ENCODE measurements at regions not wholly inside any gene's neighbourhood (a gene's known extent, or its start where the extent isn't known, plus 50 kb on each side); places are given as distances from the start of the nearest gene placed in this dataset.

GRCh38 chr4:63583007-63583406 is 826.2 kb downstream of the TECRL start:
- Histone ChIP-seq H3F3A (replicated peaks; ENCODE audit: low read depth) (no peaks in the 10 kb centered on the region), H3K36me3 (ENCODE audit: insufficient read depth) (no peaks in the 10 kb centered on the region), H3K27me3 (ENCODE audit: insufficient read depth) (no peaks in the 10 kb centered on the region), H3K27ac (ENCODE audit: low read depth) (no peak overlapping the region), H4K20me1 (replicated peaks; ENCODE audit: insufficient read depth) (no peaks in the 10 kb centered on the region), H3K4me3 (no peak overlapping the region), H3K79me2 (replicated peaks; ENCODE audit: insufficient read depth) (no peaks in the 10 kb centered on the region), H3K4me2 (no peak overlapping the region), H2AFZ (no peak overlapping the region), H3K9me2 (ENCODE audit: insufficient read depth) (no peaks in the 10 kb centered on the region), H3K4me1 (ENCODE audit: insufficient read depth) (peaks cover under 1% of the 10 kb centered on the region; the same call in 1 of the 2 replicates)
- peaks cover 6% of the 10 kb centered on the region for H3K36me3 Mint-ChIP-seq (ENCODE audit: low read depth)
- H3K4me3 Mint-ChIP-seq, result no peak overlapping the region
- DNase-seq (ENCODE audit: low spot score), result no peak
- H3K4me1 Mint-ChIP-seq, result peaks cover 1% of the 10 kb centered on the region; the same call in 2 of the 3 replicates
- TF ChIP-seq, protein P1, sequence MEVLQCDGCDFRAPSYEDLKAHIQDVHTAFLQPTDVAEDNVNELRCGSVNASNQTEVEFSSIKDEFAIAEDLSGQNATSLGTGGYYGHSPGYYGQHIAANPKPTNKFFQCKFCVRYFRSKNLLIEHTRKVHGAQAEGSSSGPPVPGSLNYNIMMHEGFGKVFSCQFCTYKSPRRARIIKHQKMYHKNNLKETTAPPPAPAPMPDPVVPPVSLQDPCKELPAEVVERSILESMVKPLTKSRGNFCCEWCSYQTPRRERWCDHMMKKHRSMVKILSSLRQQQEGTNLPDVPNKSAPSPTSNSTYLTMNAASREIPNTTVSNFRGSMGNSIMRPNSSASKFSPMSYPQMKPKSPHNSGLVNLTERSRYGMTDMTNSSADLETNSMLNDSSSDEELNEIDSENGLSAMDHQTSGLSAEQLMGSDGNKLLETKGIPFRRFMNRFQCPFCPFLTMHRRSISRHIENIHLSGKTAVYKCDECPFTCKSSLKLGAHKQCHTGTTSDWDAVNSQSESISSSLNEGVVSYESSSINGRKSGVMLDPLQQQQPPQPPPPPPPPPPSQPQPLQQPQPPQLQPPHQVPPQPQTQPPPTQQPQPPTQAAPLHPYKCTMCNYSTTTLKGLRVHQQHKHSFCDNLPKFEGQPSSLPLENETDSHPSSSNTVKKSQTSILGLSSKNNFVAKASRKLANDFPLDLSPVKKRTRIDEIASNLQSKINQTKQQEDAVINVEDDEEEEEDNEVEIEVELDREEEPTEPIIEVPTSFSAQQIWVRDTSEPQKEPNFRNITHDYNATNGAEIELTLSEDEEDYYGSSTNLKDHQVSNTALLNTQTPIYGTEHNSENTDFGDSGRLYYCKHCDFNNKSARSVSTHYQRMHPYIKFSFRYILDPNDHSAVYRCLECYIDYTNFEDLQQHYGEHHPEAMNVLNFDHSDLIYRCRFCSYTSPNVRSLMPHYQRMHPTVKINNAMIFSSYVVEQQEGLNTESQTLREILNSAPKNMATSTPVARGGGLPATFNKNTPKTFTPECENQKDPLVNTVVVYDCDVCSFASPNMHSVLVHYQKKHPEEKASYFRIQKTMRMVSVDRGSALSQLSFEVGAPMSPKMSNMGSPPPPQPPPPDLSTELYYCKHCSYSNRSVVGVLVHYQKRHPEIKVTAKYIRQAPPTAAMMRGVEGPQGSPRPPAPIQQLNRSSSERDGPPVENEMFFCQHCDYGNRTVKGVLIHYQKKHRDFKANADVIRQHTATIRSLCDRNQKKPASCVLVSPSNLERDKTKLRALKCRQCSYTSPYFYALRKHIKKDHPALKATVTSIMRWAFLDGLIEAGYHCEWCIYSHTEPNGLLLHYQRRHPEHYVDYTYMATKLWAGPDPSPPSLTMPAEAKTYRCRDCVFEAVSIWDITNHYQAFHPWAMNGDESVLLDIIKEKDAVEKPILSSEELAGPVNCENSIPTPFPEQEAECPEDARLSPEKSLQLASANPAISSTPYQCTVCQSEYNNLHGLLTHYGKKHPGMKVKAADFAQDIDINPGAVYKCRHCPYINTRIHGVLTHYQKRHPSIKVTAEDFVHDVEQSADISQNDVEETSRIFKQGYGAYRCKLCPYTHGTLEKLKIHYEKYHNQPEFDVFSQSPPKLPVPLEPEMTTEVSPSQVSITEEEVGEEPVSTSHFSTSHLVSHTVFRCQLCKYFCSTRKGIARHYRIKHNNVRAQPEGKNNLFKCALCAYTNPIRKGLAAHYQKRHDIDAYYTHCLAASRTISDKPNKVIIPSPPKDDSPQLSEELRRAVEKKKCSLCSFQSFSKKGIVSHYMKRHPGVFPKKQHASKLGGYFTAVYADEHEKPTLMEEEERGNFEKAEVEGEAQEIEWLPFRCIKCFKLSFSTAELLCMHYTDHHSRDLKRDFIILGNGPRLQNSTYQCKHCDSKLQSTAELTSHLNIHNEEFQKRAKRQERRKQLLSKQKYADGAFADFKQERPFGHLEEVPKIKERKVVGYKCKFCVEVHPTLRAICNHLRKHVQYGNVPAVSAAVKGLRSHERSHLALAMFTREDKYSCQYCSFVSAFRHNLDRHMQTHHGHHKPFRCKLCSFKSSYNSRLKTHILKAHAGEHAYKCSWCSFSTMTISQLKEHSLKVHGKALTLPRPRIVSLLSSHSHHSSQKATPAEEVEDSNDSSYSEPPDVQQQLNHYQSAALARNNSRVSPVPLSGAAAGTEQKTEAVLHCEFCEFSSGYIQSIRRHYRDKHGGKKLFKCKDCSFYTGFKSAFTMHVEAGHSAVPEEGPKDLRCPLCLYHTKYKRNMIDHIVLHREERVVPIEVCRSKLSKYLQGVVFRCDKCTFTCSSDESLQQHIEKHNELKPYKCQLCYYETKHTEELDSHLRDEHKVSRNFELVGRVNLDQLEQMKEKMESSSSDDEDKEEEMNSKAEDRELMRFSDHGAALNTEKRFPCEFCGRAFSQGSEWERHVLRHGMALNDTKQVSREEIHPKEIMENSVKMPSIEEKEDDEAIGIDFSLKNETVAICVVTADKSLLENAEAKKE (CRISPR knock-in tag; IDR thresholded peaks at IDR 0.05), result no peak
- no peak for TF ChIP-seq NANOG (IDR thresholded peaks at IDR 0.05; ENCODE audit: borderline replicate concordance)
- TF ChIP-seq, protein P2, sequence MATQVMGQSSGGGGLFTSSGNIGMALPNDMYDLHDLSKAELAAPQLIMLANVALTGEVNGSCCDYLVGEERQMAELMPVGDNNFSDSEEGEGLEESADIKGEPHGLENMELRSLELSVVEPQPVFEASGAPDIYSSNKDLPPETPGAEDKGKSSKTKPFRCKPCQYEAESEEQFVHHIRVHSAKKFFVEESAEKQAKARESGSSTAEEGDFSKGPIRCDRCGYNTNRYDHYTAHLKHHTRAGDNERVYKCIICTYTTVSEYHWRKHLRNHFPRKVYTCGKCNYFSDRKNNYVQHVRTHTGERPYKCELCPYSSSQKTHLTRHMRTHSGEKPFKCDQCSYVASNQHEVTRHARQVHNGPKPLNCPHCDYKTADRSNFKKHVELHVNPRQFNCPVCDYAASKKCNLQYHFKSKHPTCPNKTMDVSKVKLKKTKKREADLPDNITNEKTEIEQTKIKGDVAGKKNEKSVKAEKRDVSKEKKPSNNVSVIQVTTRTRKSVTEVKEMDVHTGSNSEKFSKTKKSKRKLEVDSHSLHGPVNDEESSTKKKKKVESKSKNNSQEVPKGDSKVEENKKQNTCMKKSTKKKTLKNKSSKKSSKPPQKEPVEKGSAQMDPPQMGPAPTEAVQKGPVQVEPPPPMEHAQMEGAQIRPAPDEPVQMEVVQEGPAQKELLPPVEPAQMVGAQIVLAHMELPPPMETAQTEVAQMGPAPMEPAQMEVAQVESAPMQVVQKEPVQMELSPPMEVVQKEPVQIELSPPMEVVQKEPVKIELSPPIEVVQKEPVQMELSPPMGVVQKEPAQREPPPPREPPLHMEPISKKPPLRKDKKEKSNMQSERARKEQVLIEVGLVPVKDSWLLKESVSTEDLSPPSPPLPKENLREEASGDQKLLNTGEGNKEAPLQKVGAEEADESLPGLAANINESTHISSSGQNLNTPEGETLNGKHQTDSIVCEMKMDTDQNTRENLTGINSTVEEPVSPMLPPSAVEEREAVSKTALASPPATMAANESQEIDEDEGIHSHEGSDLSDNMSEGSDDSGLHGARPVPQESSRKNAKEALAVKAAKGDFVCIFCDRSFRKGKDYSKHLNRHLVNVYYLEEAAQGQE (IDR thresholded peaks at IDR 0.05; ENCODE audit: unreplicated experiment), result no peak
- TF ChIP-seq JUNB (IDR thresholded peaks at IDR 0.05; ENCODE audit: unreplicated experiment), result no peak
- TF ChIP-seq ZNF331 (CRISPR knock-in tag; IDR thresholded peaks at IDR 0.05; ENCODE audit: low read depth), result no peak
- TF ChIP-seq STAT1 (IDR thresholded peaks at IDR 0.05; ENCODE audit: unreplicated experiment), result no peak
- TF ChIP-seq, protein P3, sequence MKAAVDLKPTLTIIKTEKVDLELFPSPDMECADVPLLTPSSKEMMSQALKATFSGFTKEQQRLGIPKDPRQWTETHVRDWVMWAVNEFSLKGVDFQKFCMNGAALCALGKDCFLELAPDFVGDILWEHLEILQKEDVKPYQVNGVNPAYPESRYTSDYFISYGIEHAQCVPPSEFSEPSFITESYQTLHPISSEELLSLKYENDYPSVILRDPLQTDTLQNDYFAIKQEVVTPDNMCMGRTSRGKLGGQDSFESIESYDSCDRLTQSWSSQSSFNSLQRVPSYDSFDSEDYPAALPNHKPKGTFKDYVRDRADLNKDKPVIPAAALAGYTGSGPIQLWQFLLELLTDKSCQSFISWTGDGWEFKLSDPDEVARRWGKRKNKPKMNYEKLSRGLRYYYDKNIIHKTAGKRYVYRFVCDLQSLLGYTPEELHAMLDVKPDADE (IDR thresholded peaks at IDR 0.05), result no peak
- TF ChIP-seq, protein P4, sequence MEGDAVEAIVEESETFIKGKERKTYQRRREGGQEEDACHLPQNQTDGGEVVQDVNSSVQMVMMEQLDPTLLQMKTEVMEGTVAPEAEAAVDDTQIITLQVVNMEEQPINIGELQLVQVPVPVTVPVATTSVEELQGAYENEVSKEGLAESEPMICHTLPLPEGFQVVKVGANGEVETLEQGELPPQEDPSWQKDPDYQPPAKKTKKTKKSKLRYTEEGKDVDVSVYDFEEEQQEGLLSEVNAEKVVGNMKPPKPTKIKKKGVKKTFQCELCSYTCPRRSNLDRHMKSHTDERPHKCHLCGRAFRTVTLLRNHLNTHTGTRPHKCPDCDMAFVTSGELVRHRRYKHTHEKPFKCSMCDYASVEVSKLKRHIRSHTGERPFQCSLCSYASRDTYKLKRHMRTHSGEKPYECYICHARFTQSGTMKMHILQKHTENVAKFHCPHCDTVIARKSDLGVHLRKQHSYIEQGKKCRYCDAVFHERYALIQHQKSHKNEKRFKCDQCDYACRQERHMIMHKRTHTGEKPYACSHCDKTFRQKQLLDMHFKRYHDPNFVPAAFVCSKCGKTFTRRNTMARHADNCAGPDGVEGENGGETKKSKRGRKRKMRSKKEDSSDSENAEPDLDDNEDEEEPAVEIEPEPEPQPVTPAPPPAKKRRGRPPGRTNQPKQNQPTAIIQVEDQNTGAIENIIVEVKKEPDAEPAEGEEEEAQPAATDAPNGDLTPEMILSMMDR (conservative IDR thresholded peaks at IDR 0.05; ENCODE audit: low read depth in 2 of 2), result no peak
- no peak for TF ChIP-seq CREB1 (CRISPR knock-in tag; IDR thresholded peaks at IDR 0.05; ENCODE audit: low read depth)
- no peak for TF ChIP-seq EZH2phosphoT487 (IDR thresholded peaks at IDR 0.05; ENCODE audit: unreplicated experiment)
- TF ChIP-seq EZH2 (IDR thresholded peaks at IDR 0.05; ENCODE audit: low read depth, unreplicated experiment), result no peak
- no peak for TF ChIP-seq ZNF114 (CRISPR knock-in tag; IDR thresholded peaks at IDR 0.05)
- no peak for TF ChIP-seq POLR2AphosphoS5 (IDR thresholded peaks at IDR 0.05; ENCODE audit: low read depth)
- no peaks in the 10 kb centered on the region for H3K27me3 Mint-ChIP-seq (ENCODE audit: insufficient read depth, low read depth, poor library complexity)
- ATAC-seq, result no peak
- H3K9me3 Mint-ChIP-seq, result peaks cover 20% of the 10 kb centered on the region
- no peak overlapping the region for H3K27ac Mint-ChIP-seq
